WTC11 (cell line): ENCODE measurements at regions not wholly inside any gene's neighbourhood (a gene's known extent, or its start where the extent isn't known, plus 50 kb on each side); places are given as distances from the start of the nearest gene placed in this dataset.
"Not testable (repeated sequence)": the region's sequence is repeated elsewhere in the genome, so short reads cannot be mapped to it uniquely, and the experiment has no call there.

Experiments used
- ATAC-seq: fragments of 200-7000 bp; cut with Tn5 transposase; 2 replicates; pipeline ENCODE4 v1.10.0; 2021; ENCODE audit warnings: mild to moderate bottlenecking, moderate library complexity
- CTCF ChIA-PET: fragments of 300-600 bp; sonication (Branson Sonifier 250); formaldehyde crosslinking; loops from one replicate; lab custom pipeline; 2021; ENCODE audit warnings: antibody characterized with exemption; lab: Charles Lee
- POLR2A ChIA-PET: fragments of 350-600 bp; sonication (Branson Sonifier 250); formaldehyde crosslinking; loops from one replicate; lab custom pipeline; 2021; ENCODE audit warnings: antibody characterized with exemption; lab: Charles Lee
- DNase-seq: peaks from one replicate; pipeline ENCODE4 v3.0.0; 2021; ENCODE audit warnings: low spot score
- H3K27ac Mint-ChIP-seq: 2 replicates; pipeline ENCODE4 v1.8.0; 2021; ENCODE audit warnings: mixed read lengths
- H3K27me3 Mint-ChIP-seq: 2 replicates; pipeline ENCODE4 v1.8.0; 2021; ENCODE audit warnings: low read depth, mild to moderate bottlenecking, moderate library complexity, mixed read lengths
- H3K36me3 Mint-ChIP-seq: 2 replicates; pipeline ENCODE4 v1.8.0; 2021; ENCODE audit warnings: mixed read lengths
- H3K4me1 Mint-ChIP-seq: 2 replicates; pipeline ENCODE4 v1.8.0; 2022; ENCODE audit warnings: mixed read lengths
- H3K4me3 Mint-ChIP-seq: 2 replicates; pipeline ENCODE4 v1.8.0; 2021; ENCODE audit warnings: mild to moderate bottlenecking, moderate library complexity, mixed read lengths
- H3K9me3 Mint-ChIP-seq: 2 replicates; pipeline ENCODE4 v1.8.0; 2021; ENCODE audit warnings: mixed read lengths
- JUN ChIP-seq: sonication (generic); formaldehyde crosslinking; IDR thresholded peaks from 2 replicates; pipeline ENCODE4 v1.8.0; 2023; ENCODE audit warnings: mild to moderate bottlenecking, missing genetic modification reagents
- KAT7 ChIP-seq: sonication (generic); formaldehyde crosslinking; IDR thresholded peaks from 2 replicates; pipeline ENCODE4 v1.8.1; 2023; ENCODE audit warnings: missing genetic modification reagents, mild to moderate bottlenecking, borderline replicate concordance
- NFE2L1 ChIP-seq: sonication (generic); formaldehyde crosslinking; IDR thresholded peaks from 2 replicates; pipeline ENCODE4 v1.8.1; 2023; ENCODE audit warnings: missing genetic modification reagents
- NR2C2 ChIP-seq: sonication (generic); formaldehyde crosslinking; IDR thresholded peaks from 2 replicates; pipeline ENCODE4 v1.8.0; 2022; ENCODE audit warnings: mild to moderate bottlenecking, missing genetic modification reagents
- ZBTB43 ChIP-seq: sonication (generic); formaldehyde crosslinking; IDR thresholded peaks from 2 replicates; pipeline ENCODE4 v1.8.1; 2023; ENCODE audit warnings: mild to moderate bottlenecking, missing genetic modification reagents
- ZMAT4 ChIP-seq: fragments of 250-450 bp; sonication (Bioruptor Pico); IDR thresholded peaks from 2 replicates; pipeline ENCODE4 v1.9.0; 2021; ENCODE audit warnings: mild to moderate bottlenecking
- ZNF423 ChIP-seq: fragments of 250-450 bp; sonication (Bioruptor Pico); IDR thresholded peaks from 2 replicates; pipeline ENCODE4 v2.1.2; 2022; ENCODE audit warnings: mild to moderate bottlenecking, moderate library complexity
- TF ChIP-seq, protein P1 (sequence below): sonication (generic); formaldehyde crosslinking; IDR thresholded peaks from 2 replicates; pipeline ENCODE4 v1.8.0; 2023; ENCODE audit warnings: mild to moderate bottlenecking, missing genetic modification reagents
- TF ChIP-seq, protein P2 (sequence below): sonication (generic); formaldehyde crosslinking; IDR thresholded peaks from 2 replicates; pipeline ENCODE4 v1.8.1; 2022; ENCODE audit warnings: low read depth, mild to moderate bottlenecking, moderate library complexity, missing genetic modification reagents, borderline replicate concordance
- TF ChIP-seq, protein P3 (sequence below): sonication (generic); formaldehyde crosslinking; IDR thresholded peaks from 2 replicates; pipeline ENCODE4 v1.8.1; 2022; ENCODE audit warnings: mild to moderate bottlenecking, missing genetic modification reagents, moderate library complexity, borderline replicate concordance

DNA sequence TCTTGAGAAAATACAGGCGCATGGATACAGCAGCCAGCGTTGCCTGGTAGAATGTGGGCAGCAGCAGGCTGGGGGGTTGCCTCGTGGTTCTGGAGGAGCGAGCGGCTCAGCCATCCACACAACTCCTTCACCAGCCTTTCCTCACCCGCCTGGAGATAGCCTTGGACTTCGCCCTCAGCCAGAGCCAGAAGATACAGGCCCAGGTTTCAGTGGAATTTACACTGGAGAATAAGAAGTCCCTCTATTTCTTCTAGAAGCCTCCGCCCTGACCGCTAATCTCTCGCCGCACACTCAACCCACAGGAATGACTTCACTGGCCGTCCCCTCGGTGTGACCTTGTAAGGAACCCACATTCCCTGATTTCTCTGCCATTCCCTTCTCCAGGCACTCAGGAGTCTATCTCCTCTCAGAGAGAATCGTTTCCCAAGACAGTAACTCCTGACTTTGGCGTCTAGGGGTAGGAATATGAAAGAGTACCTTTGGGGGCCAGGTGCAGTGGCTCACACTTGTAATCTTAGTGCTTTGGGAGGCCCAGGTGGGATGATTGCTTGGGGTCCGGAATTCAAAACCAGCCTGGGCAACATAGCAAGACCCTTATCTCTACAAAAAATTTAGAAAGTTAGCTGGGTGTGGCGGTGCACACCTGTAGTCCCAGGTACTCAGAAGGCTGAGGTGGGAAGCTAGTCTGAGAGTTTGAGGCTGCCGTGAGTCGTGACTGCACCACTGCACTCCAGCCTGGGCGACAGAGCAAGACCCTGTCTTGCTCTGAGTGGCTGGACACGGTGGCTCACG, 52.0 kb upstream of the ECHDC3 start (continued):
- TF ChIP-seq, protein P1, sequence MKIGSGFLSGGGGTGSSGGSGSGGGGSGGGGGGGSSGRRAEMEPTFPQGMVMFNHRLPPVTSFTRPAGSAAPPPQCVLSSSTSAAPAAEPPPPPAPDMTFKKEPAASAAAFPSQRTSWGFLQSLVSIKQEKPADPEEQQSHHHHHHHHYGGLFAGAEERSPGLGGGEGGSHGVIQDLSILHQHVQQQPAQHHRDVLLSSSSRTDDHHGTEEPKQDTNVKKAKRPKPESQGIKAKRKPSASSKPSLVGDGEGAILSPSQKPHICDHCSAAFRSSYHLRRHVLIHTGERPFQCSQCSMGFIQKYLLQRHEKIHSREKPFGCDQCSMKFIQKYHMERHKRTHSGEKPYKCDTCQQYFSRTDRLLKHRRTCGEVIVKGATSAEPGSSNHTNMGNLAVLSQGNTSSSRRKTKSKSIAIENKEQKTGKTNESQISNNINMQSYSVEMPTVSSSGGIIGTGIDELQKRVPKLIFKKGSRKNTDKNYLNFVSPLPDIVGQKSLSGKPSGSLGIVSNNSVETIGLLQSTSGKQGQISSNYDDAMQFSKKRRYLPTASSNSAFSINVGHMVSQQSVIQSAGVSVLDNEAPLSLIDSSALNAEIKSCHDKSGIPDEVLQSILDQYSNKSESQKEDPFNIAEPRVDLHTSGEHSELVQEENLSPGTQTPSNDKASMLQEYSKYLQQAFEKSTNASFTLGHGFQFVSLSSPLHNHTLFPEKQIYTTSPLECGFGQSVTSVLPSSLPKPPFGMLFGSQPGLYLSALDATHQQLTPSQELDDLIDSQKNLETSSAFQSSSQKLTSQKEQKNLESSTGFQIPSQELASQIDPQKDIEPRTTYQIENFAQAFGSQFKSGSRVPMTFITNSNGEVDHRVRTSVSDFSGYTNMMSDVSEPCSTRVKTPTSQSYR = no peak
- TF ChIP-seq NR2C2 (CRISPR knock-in tag) (no peak), KAT7 (CRISPR knock-in tag) (no peak), ZBTB43 (CRISPR knock-in tag) (no peak)
- TF ChIP-seq, protein P2, sequence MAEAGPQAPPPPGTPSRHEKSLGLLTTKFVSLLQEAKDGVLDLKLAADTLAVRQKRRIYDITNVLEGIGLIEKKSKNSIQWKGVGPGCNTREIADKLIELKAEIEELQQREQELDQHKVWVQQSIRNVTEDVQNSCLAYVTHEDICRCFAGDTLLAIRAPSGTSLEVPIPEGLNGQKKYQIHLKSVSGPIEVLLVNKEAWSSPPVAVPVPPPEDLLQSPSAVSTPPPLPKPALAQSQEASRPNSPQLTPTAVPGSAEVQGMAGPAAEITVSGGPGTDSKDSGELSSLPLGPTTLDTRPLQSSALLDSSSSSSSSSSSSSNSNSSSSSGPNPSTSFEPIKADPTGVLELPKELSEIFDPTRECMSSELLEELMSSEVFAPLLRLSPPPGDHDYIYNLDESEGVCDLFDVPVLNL = no peak

GRCh38 chr10:11688448-11688795, 53.8 kb upstream of the ECHDC3 start:
- ATAC-seq, H3K27me3 Mint-ChIP-seq, POLR2A ChIA-PET, H3K9me3 Mint-ChIP-seq, H3K36me3 Mint-ChIP-seq, CTCF ChIA-PET, DNase-seq, H3K4me3 Mint-ChIP-seq, H3K27ac Mint-ChIP-seq: not testable (repeated sequence)
- H3K4me1 Mint-ChIP-seq = peaks cover 12% of the 10 kb centered on the region

GRCh38 chr10:11687779-11688447, 54.3 kb upstream of the ECHDC3 start:
- no peaks in the 10 kb centered on the region for H3K36me3 Mint-ChIP-seq
- H3K27me3 Mint-ChIP-seq = no peaks in the 10 kb centered on the region
- DNase-seq (no peak), ATAC-seq (no peak)
- no peaks in the 10 kb centered on the region for H3K9me3 Mint-ChIP-seq
- POLR2A ChIA-PET = no interaction called here
- TF ChIP-seq, protein P3, sequence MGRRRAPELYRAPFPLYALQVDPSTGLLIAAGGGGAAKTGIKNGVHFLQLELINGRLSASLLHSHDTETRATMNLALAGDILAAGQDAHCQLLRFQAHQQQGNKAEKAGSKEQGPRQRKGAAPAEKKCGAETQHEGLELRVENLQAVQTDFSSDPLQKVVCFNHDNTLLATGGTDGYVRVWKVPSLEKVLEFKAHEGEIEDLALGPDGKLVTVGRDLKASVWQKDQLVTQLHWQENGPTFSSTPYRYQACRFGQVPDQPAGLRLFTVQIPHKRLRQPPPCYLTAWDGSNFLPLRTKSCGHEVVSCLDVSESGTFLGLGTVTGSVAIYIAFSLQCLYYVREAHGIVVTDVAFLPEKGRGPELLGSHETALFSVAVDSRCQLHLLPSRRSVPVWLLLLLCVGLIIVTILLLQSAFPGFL (CRISPR knock-in tag) = no peak
- TF ChIP-seq JUN (CRISPR knock-in tag) = no peak
- H3K27ac Mint-ChIP-seq = no peak overlapping the region
- CTCF ChIA-PET = interaction anchor here (0.5 kb wide), 1 partner anchor 589 kb away, joined by 4 read pairs; no protein-coding TSS in a partner anchor
- H3K4me1 Mint-ChIP-seq = peaks cover 12% of the 10 kb centered on the region
- no peak overlapping the region for H3K4me3 Mint-ChIP-seq

DNA sequence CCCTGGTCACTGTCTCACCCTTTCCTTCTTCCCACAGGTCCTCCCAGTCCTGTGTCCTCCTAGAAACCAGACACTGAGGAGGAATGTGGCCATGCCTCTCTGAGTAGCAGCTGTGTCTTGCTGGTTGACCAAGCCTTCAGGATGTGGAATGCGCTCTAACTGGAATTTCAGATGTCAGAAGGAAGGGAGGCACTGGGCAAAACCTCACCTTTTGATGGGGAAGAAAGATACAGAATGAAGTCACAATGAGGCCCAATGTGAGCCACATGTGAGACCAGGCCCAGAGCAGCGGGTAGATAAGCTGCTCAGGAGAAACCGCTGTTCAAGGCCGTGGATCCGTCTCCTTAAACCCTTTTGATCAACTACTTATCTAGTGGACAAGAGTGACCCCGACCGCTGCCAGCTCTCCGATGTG, 54.8 kb upstream of the ECHDC3 start:
- H3K4me3 Mint-ChIP-seq = no peak overlapping the region
- no peaks in the 10 kb centered on the region for H3K27me3 Mint-ChIP-seq
- peaks cover 12% of the 10 kb centered on the region for H3K4me1 Mint-ChIP-seq
- ChIA-PET POLR2A (interaction anchor here (0.5 kb wide), 1 partner anchor 8 kb away, joined by 3 read pairs; no protein-coding TSS in a partner anchor), CTCF (no interaction called here)
- no peak for DNase-seq
- H3K36me3 Mint-ChIP-seq = no peaks in the 10 kb centered on the region
- TF ChIP-seq NFE2L1 (CRISPR knock-in tag) = no peak
- no peak for TF ChIP-seq ZMAT4
- TF ChIP-seq NR2C2 (CRISPR knock-in tag) = no peak
- TF ChIP-seq ZNF423 (CRISPR knock-in tag) = no peak
- 0 out of 2 replicates have a peak overlapping the region, but pooled peaks have one; percentile 2 for H3K27ac Mint-ChIP-seq
- H3K9me3 Mint-ChIP-seq = no peaks in the 10 kb centered on the region
- ATAC-seq = no peak
